Caco-2 (cell line): ENCODE measurements at regions not wholly inside any gene's neighbourhood (a gene's known extent, or its start where the extent isn't known, plus 50 kb on each side); places are given as distances from the start of the nearest gene placed in this dataset.

ENCODE experiments used
- BruUV-seq: library from RNA; stranded (reverse); fragments of 400-500 nt; replicated peaks from 2 replicates; lab custom pipeline; 2021; lab: Mats Ljungman, UMichigan
- CTCF ChIA-PET: fragments of 300-600 bp; sonication (Branson Sonifier 250); formaldehyde crosslinking; loops from one replicate; lab custom pipeline; 2022; ENCODE audit warnings: antibody characterized with exemption; lab: Charles Lee
- POLR2A ChIA-PET: fragments of 300-600 bp; sonication (Branson Sonifier 250); formaldehyde crosslinking; loops from one replicate; lab custom pipeline; 2022; ENCODE audit warnings: antibody characterized with exemption; lab: Charles Lee
- DNase-seq, 2 experiments: peaks; one replicate each; pipeline versions ENCODE4 v3.0.0 to v3.0.0-alpha.2; 2020 to 2022
- H3K27me3 ChIP-seq: replicated peaks from 2 replicates; pipeline ENCODE4 v1.6.0; 2011; ENCODE audit warnings: low read length; ENCODE audit not compliant: control insufficient read depth, insufficient read depth
- H3K36me3 ChIP-seq: 2 replicates; pipeline ENCODE4 v1.5.1; 2011; ENCODE audit warnings: low read length; ENCODE audit not compliant: control insufficient read depth, insufficient read depth
- H3K4me1 ChIP-seq: fragments of 250-450 bp; sonication (Bioruptor Pico); 2 replicates; pipeline ENCODE4 v1.5.1; 2020; ENCODE audit warnings: mild to moderate bottlenecking
- H3K4me3 ChIP-seq: 2 replicates; pipeline ENCODE4 v1.5.1; 2011; ENCODE audit warnings: low read depth, mild to moderate bottlenecking, control low read depth, low read length
- H3K9me3 ChIP-seq: fragments of 250-450 bp; sonication (Bioruptor Pico); 2 replicates; pipeline ENCODE4 v1.5.1; 2020; ENCODE audit warnings: mild to moderate bottlenecking, moderate library complexity
- H3K27ac Mint-ChIP-seq: one replicate; pipeline ENCODE4 v1.8.0; 2022; ENCODE audit warnings: mixed read lengths; ENCODE audit not compliant: unreplicated experiment
- H3K27me3 Mint-ChIP-seq: one replicate; pipeline ENCODE4 v1.8.0; 2022; ENCODE audit warnings: mixed read lengths; ENCODE audit not compliant: insufficient read depth, unreplicated experiment
- H3K36me3 Mint-ChIP-seq: one replicate; pipeline ENCODE4 v1.8.0; 2022; ENCODE audit warnings: mild to moderate bottlenecking, mixed read lengths; ENCODE audit not compliant: insufficient read depth, unreplicated experiment
- H3K4me1 Mint-ChIP-seq: one replicate; pipeline ENCODE4 v1.8.0; 2022; ENCODE audit warnings: low read depth, mixed read lengths; ENCODE audit not compliant: unreplicated experiment
- H3K4me3 Mint-ChIP-seq: one replicate; pipeline ENCODE4 v1.8.0; 2022; ENCODE audit warnings: mild to moderate bottlenecking, moderate library complexity, mixed read lengths; ENCODE audit not compliant: unreplicated experiment
- H3K9me3 Mint-ChIP-seq: one replicate; pipeline ENCODE4 v1.8.0; 2022; ENCODE audit warnings: mixed read lengths; ENCODE audit not compliant: unreplicated experiment
- intact Hi-C: fragments of 100-400 bp; cut with micrococcal nuclease; formaldehyde crosslinking; loops from one replicate; pipeline ENCODE4 v1.10.0; 2022; ENCODE audit not compliant: unreplicated experiment
- TF ChIP-seq, protein P1 (sequence below), 2 experiments: fragments of 200-600 bp in 1 of 2; IDR thresholded peaks; 1 replicate in 1 of 2; 2 replicates in 1 of 2; pipeline versions ENCODE4 v1.5.1 to v1.8.0; 2011 to 2022; ENCODE audit warnings: antibody characterized with exemption in 1 of 2, control low read depth in 1 of 2, inconsistent platforms in 1 of 2, low read depth in 1 of 2, low read length in 1 of 2, mild to moderate bottlenecking in 1 of 2, moderate library complexity in 1 of 2; ENCODE audit not compliant: insufficient read depth in 1 of 2, severe bottlenecking in 1 of 2, unreplicated experiment in 1 of 2

DNA sequence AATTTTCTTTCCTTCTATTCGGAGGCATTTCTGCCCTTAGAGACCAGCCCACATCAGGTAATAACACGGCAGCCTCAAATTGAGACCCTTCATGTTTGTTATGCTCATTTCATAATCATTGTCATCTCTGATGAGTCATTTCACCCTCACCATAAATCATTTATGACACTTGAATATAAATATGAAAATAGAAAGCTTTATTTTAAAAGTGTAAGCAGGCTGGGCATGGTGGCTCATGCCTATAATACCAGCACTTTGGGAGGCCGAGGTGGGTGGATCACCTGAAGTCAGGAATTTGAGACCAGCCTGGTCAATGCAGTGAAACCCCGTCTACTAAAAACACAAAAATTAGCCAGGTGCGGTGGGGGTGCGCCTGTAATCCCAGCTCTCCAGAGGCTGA lies 57.4 kb upstream of the EGFR start:
- DNase-seq, result no peak
- no peaks in the 10 kb centered on the region for H3K9me3 ChIP-seq
- no peak overlapping the region for H3K4me3 ChIP-seq
- no peak overlapping the region for H3K4me3 Mint-ChIP-seq
- H3K4me1 Mint-ChIP-seq, result peaks cover 1% of the 10 kb centered on the region
- no peaks in the 10 kb centered on the region for H3K36me3 ChIP-seq
- no peak overlapping the region for H3K27ac Mint-ChIP-seq
- H3K27me3 Mint-ChIP-seq, result no peaks in the 10 kb centered on the region
- TF ChIP-seq, protein P1, sequence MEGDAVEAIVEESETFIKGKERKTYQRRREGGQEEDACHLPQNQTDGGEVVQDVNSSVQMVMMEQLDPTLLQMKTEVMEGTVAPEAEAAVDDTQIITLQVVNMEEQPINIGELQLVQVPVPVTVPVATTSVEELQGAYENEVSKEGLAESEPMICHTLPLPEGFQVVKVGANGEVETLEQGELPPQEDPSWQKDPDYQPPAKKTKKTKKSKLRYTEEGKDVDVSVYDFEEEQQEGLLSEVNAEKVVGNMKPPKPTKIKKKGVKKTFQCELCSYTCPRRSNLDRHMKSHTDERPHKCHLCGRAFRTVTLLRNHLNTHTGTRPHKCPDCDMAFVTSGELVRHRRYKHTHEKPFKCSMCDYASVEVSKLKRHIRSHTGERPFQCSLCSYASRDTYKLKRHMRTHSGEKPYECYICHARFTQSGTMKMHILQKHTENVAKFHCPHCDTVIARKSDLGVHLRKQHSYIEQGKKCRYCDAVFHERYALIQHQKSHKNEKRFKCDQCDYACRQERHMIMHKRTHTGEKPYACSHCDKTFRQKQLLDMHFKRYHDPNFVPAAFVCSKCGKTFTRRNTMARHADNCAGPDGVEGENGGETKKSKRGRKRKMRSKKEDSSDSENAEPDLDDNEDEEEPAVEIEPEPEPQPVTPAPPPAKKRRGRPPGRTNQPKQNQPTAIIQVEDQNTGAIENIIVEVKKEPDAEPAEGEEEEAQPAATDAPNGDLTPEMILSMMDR (IDR thresholded peaks at IDR 0.05; ENCODE audit: insufficient read depth in 1 of 2, low read depth in 1 of 2, low read length in 1 of 2, severe bottlenecking in 1 of 2, unreplicated experiment in 1 of 2), result no peak
- ChIA-PET POLR2A (interaction anchor here (0.6 kb wide), 1 partner anchor 125 kb away, joined by 7 read pairs; no protein-coding TSS in a partner anchor), CTCF (interaction anchor here (0.7 kb wide), 1 partner anchor 123 kb away, joined by 7 read pairs; no protein-coding TSS in a partner anchor)
- H3K36me3 Mint-ChIP-seq, result no peaks in the 10 kb centered on the region
- intact Hi-C loops, result no loop called here
- peaks cover 2% of the 10 kb centered on the region for H3K4me1 ChIP-seq
- peaks cover 11% of the 10 kb centered on the region for H3K9me3 Mint-ChIP-seq
- no TSS peak for BruUV-seq
- H3K27me3 ChIP-seq, result no peaks in the 10 kb centered on the region

DNA sequence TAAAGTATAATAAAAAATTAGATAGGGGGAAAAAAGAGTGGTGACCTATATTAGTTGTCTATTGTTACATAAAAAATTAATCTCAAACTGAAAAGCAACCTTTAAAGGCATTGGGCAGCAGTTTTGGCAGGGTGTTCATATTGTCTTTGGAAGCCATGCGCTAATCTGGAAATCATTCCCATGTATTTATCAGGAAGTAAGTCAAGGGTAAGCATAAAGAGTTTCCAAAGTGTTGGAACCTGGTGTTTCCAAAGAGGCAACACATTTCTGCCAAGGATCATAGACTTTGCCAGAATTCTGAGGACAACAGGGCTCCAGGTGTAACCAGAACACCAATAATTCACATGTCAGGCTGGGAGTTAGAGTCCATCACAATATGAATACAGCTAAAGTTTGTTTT lies 55.7 kb upstream of the EGFR start:
- H3K36me3 Mint-ChIP-seq, result no peaks in the 10 kb centered on the region
- intact Hi-C loops, result no loop called here
- TF ChIP-seq, protein P1 (IDR thresholded peaks at IDR 0.05; ENCODE audit: insufficient read depth in 1 of 2, low read depth in 1 of 2, low read length in 1 of 2, severe bottlenecking in 1 of 2, unreplicated experiment in 1 of 2), result no peak
- H3K4me3 ChIP-seq, result no peak overlapping the region
- CTCF ChIA-PET, result no interaction called here
- H3K4me1 Mint-ChIP-seq, result peaks cover 17% of the 10 kb centered on the region
- no peak for DNase-seq
- H3K9me3 Mint-ChIP-seq, result peaks cover 11% of the 10 kb centered on the region
- no peak overlapping the region for H3K4me3 Mint-ChIP-seq
- H3K36me3 ChIP-seq, result no peaks in the 10 kb centered on the region
- POLR2A ChIA-PET, result no interaction called here
- BruUV-seq, result no TSS peak
- H3K27me3 Mint-ChIP-seq, result no peaks in the 10 kb centered on the region
- no peaks in the 10 kb centered on the region for H3K9me3 ChIP-seq
- H3K27me3 ChIP-seq, result no peaks in the 10 kb centered on the region
- peaks cover 20% of the 10 kb centered on the region for H3K4me1 ChIP-seq
- no peak overlapping the region for H3K27ac Mint-ChIP-seq

DNA sequence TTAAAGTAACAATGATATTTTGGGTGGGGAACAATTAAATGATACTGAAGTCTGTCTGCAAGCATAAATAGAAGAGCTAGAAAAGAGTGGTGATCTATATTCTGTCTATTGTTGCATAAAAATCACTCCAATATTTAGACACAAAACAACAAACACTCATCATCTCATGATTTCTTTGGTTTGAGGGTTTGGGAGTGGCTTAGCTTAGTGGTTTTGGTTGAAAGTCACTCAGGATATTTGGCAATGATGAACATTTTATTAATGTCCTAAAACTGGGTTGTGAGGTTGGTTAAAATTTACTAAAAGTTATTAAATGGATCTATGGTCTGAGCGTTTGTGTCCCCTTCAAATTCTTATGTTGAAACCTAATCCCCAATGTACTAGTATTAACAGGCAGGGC lies 54.7 kb upstream of the EGFR start:
- H3K4me3 ChIP-seq, result no peak overlapping the region
- intact Hi-C loops, result no loop called here
- Mint-ChIP-seq H3K27me3 (no peaks in the 10 kb centered on the region), H3K4me3 (no peak overlapping the region), H3K36me3 (no peaks in the 10 kb centered on the region), H3K9me3 (peaks cover 11% of the 10 kb centered on the region), H3K4me1 (peaks cover 21% of the 10 kb centered on the region), H3K27ac (no peak overlapping the region)
- no TSS peak for BruUV-seq
- DNase-seq, result no peak
- TF ChIP-seq, protein P1 (IDR thresholded peaks at IDR 0.05; ENCODE audit: insufficient read depth in 1 of 2, low read depth in 1 of 2, low read length in 1 of 2, severe bottlenecking in 1 of 2, unreplicated experiment in 1 of 2), result no peak
- H3K4me1 ChIP-seq, result peaks cover 25% of the 10 kb centered on the region
- CTCF ChIA-PET, result no interaction called here
- no peaks in the 10 kb centered on the region for H3K36me3 ChIP-seq
- H3K27me3 ChIP-seq, result no peaks in the 10 kb centered on the region
- H3K9me3 ChIP-seq, result no peaks in the 10 kb centered on the region
- POLR2A ChIA-PET, result no interaction called here
